Transverse colon (tissue), 4 donors: ENCODE measurements at regions not wholly inside any gene's neighbourhood (a gene's known extent, or its start where the extent isn't known, plus 50 kb on each side); places are given as distances from the start of the nearest gene placed in this dataset.
"Not testable (repeated sequence)": the region's sequence is repeated elsewhere in the genome, so short reads cannot be mapped to it uniquely, and the experiment has no call there.

Experiments
- EP300 ChIP-seq: sonication (generic); formaldehyde crosslinking; IDR thresholded peaks from one replicate; pipeline ENCODE4 v1.6.1; 2017; ENCODE audit warnings: antibody characterized with exemption, low read depth
- POLR2A ChIP-seq: fragments of 450-650 bp; IDR thresholded peaks from one replicate; pipeline ENCODE4 v1.6.1; 2016; ENCODE audit warnings: antibody characterized with exemption, mild to moderate bottlenecking, moderate library complexity
- POLR2AphosphoS5 ChIP-seq, 3 donors: sonication (generic); formaldehyde crosslinking; IDR thresholded peaks; one replicate each; pipeline ENCODE4 v1.6.1; 2016; ENCODE audit warnings: antibody characterized with exemption in 3 of 3
- TF ChIP-seq, protein P1 (sequence below), 5 experiments: fragments of 200-600 bp in 3 of 5; fragments of 450-650 bp in 2 of 5; sonication (generic) in 3 of 5; IDR thresholded peaks; 1 replicate in 2 of 5; 2 replicates in 3 of 5; pipeline ENCODE4 v1.5.1; 2016 to 2017; ENCODE audit warnings: antibody characterized with exemption in 5 of 5, inconsistent platforms in 3 of 5, mild to moderate bottlenecking in 2 of 5, moderate library complexity in 1 of 5

DNA sequence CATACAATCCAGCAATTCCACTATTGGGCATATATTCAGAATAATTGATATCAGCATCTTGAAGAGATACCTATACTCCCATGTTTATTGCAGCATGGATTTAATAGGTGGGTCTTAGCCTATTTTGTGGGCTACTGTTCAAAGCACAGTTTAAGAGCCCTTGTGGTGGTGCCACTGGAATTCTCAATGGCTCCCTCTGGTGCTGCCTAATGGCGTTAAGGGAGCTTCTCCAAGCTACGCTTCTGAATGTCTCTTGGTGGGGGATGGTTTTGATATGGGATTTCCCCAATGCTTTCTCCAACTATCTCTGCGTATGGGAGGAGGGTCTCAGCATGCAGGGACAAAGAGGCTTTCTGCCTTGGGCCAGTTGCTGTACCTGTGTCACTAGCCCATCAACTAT is 188.3 kb downstream of the ZFY start:
- TF ChIP-seq POLR2A; POLR2AphosphoS5 (IDR thresholded peaks at IDR 0.05); EP300: not testable (repeated sequence)
- TF ChIP-seq, protein P1, sequence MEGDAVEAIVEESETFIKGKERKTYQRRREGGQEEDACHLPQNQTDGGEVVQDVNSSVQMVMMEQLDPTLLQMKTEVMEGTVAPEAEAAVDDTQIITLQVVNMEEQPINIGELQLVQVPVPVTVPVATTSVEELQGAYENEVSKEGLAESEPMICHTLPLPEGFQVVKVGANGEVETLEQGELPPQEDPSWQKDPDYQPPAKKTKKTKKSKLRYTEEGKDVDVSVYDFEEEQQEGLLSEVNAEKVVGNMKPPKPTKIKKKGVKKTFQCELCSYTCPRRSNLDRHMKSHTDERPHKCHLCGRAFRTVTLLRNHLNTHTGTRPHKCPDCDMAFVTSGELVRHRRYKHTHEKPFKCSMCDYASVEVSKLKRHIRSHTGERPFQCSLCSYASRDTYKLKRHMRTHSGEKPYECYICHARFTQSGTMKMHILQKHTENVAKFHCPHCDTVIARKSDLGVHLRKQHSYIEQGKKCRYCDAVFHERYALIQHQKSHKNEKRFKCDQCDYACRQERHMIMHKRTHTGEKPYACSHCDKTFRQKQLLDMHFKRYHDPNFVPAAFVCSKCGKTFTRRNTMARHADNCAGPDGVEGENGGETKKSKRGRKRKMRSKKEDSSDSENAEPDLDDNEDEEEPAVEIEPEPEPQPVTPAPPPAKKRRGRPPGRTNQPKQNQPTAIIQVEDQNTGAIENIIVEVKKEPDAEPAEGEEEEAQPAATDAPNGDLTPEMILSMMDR (IDR thresholded peaks at IDR 0.05) = not testable (repeated sequence)
